ENCODE measurements at regions not wholly inside any gene's neighbourhood (a gene's known extent, or its start where the extent isn't known, plus 50 kb on each side); places are given as distances from the start of the nearest gene placed in this dataset.

DNA sequence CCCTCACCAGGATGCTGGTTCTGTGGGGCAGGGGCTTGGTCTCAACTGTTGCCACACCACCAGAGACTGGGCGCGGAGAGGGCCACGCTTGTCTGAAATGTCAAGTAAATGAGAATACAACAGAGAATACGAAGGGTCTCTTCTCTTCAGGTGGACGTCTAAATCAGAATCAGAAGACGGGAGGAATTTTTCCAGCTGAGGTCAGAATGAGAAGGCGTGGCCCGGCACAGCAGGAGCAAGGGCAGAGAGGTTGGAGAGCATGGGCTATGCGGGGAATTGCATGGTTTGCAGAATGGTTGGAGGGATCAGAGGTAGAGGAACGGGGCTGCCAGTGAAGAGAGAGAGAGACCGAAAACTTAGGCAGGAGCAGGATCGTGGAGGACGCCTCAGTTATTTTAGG, 337.9 kb downstream of the QKI start:
- no peak for TF ChIP-seq ZSCAN32 (CRISPR knock-in tag; IDR thresholded peaks at IDR 0.05)
- TF ChIP-seq BRF1 (IDR thresholded peaks at IDR 0.05; ENCODE audit: borderline replicate concordance, extremely low read depth, insufficient read length): no peak
- TF ChIP-seq ZNF76 (CRISPR knock-in tag; IDR thresholded peaks at IDR 0.05; ENCODE audit: borderline replicate concordance): no peak
- intact Hi-C loops (cut with micrococcal nuclease) (no loop called here), in situ Hi-C loops (cut with MboI) (no loop called here)
- H3K36me3 ChIP-seq (ENCODE audit: control insufficient read depth, insufficient read depth, low read length): no peaks in the 10 kb centered on the region
- POLR2A ChIA-PET: interaction anchor here (0.6 kb wide), 1 partner anchor 25 kb away, joined by 4 read pairs; no protein-coding TSS in a partner anchor
- H3K9me3 ChIP-seq (replicated peaks; ENCODE audit: control insufficient read depth, insufficient read depth, low read depth, low read length): peaks cover 4% of the 10 kb centered on the region; the same call in 1 of the 2 replicates
- 47% methylated on average over 13 of the region's 13 CpGs for WGBS (ENCODE audit: insufficient coverage, low coverage, missing lambda C conversion rate)
- no peak overlapping the region for H2AFZ ChIP-seq (ENCODE audit: low read depth, low read length)
- no TSS peak for BruUV-seq (replicated peaks)
- H4K20me1 ChIP-seq (replicated peaks; ENCODE audit: control insufficient read depth, insufficient read depth, low read length): no peaks in the 10 kb centered on the region
- CTCF ChIA-PET (ENCODE audit: low intra/inter-chr PET ratio): no interaction called here
- H3K4me3 ChIP-seq: no peak overlapping the region
- FAIRE-seq (no peak), DNase-seq (ENCODE audit: extremely low read depth in 1 of 4, low spot score in 3 of 4) (no peak), ATAC-seq (no peak)
- peaks cover 5 to 31% of the 10 kb centered on the region in 2 experiments; a peak in 4 of 5 replicates for H3K27me3 ChIP-seq (ENCODE audit: control insufficient read depth in 2 of 2, insufficient read depth in 2 of 2, low read length in 2 of 2)
- H3K4me2 ChIP-seq (ENCODE audit: insufficient read depth, low read length): no peak overlapping the region
- H3K9ac ChIP-seq (ENCODE audit: insufficient read depth in 1 of 2, low read depth in 2 of 2, low read length in 2 of 2): no peak overlapping the region; a peak in 1 of 4 replicates
- no peaks in the 10 kb centered on the region for H3K79me2 ChIP-seq (ENCODE audit: control insufficient read depth, insufficient read depth, low read length)
- H3K27ac ChIP-seq (ENCODE audit: extremely low read depth, low read depth, low read length): no peak overlapping the region
- peaks cover 0 to 14% of the 10 kb centered on the region in 2 experiments; a peak in 3 of 5 replicates for H3K4me1 ChIP-seq (replicated peaks in 1 of 2; ENCODE audit: control insufficient read depth in 2 of 2, insufficient read depth in 2 of 2, low read length in 2 of 2)
- H3K9me1 ChIP-seq (ENCODE audit: control insufficient read depth, insufficient read depth, low read length): no peaks in the 10 kb centered on the region

DNA sequence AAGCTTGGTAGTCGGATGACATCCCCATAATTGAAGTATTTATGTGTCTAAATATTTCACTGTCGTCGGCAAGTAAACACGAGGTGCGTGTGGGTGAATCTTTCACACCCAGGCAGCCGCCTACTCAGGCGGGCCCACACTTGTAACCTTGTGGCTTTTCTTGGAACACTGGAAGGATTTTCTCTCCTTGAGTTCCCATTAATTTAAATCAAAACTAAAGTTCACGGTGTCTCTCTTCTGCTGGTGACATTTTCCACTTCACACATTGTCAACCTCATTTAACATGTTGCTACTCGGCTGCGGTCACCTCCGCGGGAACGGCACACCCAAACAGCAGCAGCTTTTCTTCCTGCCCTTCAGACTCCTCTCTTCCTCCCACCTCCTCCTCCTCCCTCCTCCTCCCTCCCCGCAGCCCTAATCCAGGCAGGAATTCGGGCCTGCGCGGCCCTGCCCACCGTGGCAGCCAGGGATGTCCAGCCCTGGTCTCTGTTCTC, 336.6 kb downstream of the QKI start:
- H3K4me1 ChIP-seq (replicated peaks in 1 of 2; ENCODE audit: control insufficient read depth in 2 of 2, insufficient read depth in 2 of 2, low read length in 2 of 2): peaks cover 0 to 14% of the 10 kb centered on the region in 2 experiments; a peak in 4 of 5 replicates
- ChIA-PET CTCF (ENCODE audit: low intra/inter-chr PET ratio) (no interaction called here), POLR2A (no interaction called here)
- FAIRE-seq: peak; percentile 61
- no peaks in the 10 kb centered on the region for H3K9me1 ChIP-seq (ENCODE audit: control insufficient read depth, insufficient read depth, low read length)
- H3K4me2 ChIP-seq (ENCODE audit: insufficient read depth, low read length): no peak overlapping the region; the same call in 1 of the 2 replicates
- H3K36me3 ChIP-seq (ENCODE audit: control insufficient read depth, insufficient read depth, low read length): no peaks in the 10 kb centered on the region
- H3K27ac ChIP-seq (ENCODE audit: extremely low read depth, low read depth, low read length): no peak overlapping the region
- peaks cover 5 to 31% of the 10 kb centered on the region in 2 experiments; a peak in 4 of 5 replicates for H3K27me3 ChIP-seq (ENCODE audit: control insufficient read depth in 2 of 2, insufficient read depth in 2 of 2, low read length in 2 of 2)
- intact Hi-C loops (cut with micrococcal nuclease) (no loop called here), in situ Hi-C loops (cut with MboI) (no loop called here)
- peak in 1 of 4 experiments; percentile 13 for DNase-seq (ENCODE audit: extremely low read depth in 1 of 4, low spot score in 3 of 4)
- no peak for TF ChIP-seq ESRRA (IDR thresholded peaks at IDR 0.05; ENCODE audit: borderline replicate concordance, low read depth)
- TF ChIP-seq MECOM (CRISPR knock-in tag; IDR thresholded peaks at IDR 0.05): no peak
- TF ChIP-seq BRF1 (IDR thresholded peaks at IDR 0.05; ENCODE audit: borderline replicate concordance, extremely low read depth, insufficient read length): no peak
- TF ChIP-seq FOXJ2 (tag; IDR thresholded peaks at IDR 0.05): no peak
- TF ChIP-seq, protein P1, sequence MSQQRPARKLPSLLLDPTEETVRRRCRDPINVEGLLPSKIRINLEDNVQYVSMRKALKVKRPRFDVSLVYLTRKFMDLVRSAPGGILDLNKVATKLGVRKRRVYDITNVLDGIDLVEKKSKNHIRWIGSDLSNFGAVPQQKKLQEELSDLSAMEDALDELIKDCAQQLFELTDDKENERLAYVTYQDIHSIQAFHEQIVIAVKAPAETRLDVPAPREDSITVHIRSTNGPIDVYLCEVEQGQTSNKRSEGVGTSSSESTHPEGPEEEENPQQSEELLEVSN (IDR thresholded peaks at IDR 0.05; ENCODE audit: borderline replicate concordance in 1 of 2, extremely low read depth in 1 of 2, insufficient read depth in 1 of 2, insufficient read length in 1 of 2, low read depth in 1 of 2, low read length in 1 of 2, poor library complexity in 1 of 2, severe bottlenecking in 1 of 2): peak in 1 of 2 experiments; percentile 77
- peak; percentile 54 for TF ChIP-seq EGR1 (conservative IDR thresholded peaks at IDR 0.05)
- TF ChIP-seq L3MBTL2 (IDR thresholded peaks at IDR 0.05): peak; percentile 59
- ATAC-seq: no peak
- no peak overlapping the region for H3K4me3 ChIP-seq
- 17% methylated on average over 15 of the region's 18 CpGs for WGBS (ENCODE audit: insufficient coverage, low coverage, missing lambda C conversion rate)
- no peaks in the 10 kb centered on the region for H3K79me2 ChIP-seq (ENCODE audit: control insufficient read depth, insufficient read depth, low read length)
- peaks cover 9% of the 10 kb centered on the region; the same call in 1 of the 2 replicates for H3K9me3 ChIP-seq (replicated peaks; ENCODE audit: control insufficient read depth, insufficient read depth, low read depth, low read length)
- BruUV-seq (replicated peaks): no TSS peak
- no peaks in the 10 kb centered on the region for H4K20me1 ChIP-seq (replicated peaks; ENCODE audit: control insufficient read depth, insufficient read depth, low read length)
- H3K9ac ChIP-seq (ENCODE audit: insufficient read depth in 1 of 2, low read depth in 2 of 2, low read length in 2 of 2): peak overlapping the region in 1 of 2 experiments; percentile 5; a peak in 1 of 4 replicates
- peak overlapping the region; percentile 20; the same call in 1 of the 2 replicates for H2AFZ ChIP-seq (ENCODE audit: low read depth, low read length)

Measured in K562 (cell line).